ENCODE measurements at regions not wholly inside any gene's neighbourhood (a gene's known extent, or its start where the extent isn't known, plus 50 kb on each side); places are given as distances from the start of the nearest gene placed in this dataset.
"Not testable (repeated sequence)": the region's sequence is repeated elsewhere in the genome, so short reads cannot be mapped to it uniquely, and the experiment has no call there.

DNA sequence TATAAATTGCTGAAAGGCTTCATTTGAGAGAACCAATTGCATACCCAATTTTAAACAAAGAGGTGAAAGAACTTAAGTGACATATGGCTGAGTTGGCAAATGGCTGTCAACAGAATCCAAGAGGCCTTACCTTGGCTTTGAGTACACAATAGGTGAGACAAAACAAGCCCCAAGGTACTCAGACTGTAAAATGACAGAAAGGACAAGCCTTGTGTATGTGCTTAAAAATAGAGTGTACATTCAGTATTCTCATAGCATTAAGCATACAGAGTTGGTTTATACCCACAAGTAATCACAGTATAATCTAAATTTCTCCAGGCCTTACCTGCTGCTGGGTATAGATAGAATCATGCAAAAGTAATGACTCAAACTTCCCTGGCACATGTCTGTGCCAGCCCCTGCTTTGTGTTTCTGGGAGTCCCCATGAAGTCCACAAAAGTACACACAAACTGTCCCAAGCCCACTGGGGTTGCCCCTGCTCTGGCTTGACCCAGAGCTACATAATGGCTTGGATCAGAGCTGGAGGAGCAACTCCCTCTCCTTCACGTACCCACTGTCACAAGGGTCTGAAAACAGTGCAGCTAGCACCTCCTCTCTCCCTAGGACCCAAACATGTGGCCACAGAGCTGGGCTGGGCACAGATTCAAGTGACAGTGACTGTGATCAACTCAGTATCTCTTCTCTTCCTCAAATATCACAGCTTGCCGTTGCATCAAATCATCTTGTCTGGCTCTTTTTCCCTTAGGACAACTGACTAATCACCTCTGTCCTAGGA is 250.8 kb downstream of the ENC1 start:
- H3K4me1 ChIP-seq (ENCODE audit: insufficient read depth, low read length) = no peaks in the 10 kb centered on the region
- no peaks in the 10 kb centered on the region for H3K27me3 ChIP-seq (ENCODE audit: insufficient read depth, low read length)
- no peak overlapping the region for H3K4me3 ChIP-seq (ENCODE audit: low read length)
- H3K9me3 ChIP-seq (ENCODE audit: low read depth, low read length) = no peaks in the 10 kb centered on the region

GRCh38 chr5:74388411-74388810 is 252.1 kb downstream of the ENC1 start:
- not testable (repeated sequence) for H3K4me1 ChIP-seq (ENCODE audit: insufficient read depth, low read length); H3K9me3 ChIP-seq (ENCODE audit: low read depth, low read length); H3K27me3 ChIP-seq (ENCODE audit: insufficient read depth, low read length); H3K4me3 ChIP-seq (ENCODE audit: low read length)

DNA sequence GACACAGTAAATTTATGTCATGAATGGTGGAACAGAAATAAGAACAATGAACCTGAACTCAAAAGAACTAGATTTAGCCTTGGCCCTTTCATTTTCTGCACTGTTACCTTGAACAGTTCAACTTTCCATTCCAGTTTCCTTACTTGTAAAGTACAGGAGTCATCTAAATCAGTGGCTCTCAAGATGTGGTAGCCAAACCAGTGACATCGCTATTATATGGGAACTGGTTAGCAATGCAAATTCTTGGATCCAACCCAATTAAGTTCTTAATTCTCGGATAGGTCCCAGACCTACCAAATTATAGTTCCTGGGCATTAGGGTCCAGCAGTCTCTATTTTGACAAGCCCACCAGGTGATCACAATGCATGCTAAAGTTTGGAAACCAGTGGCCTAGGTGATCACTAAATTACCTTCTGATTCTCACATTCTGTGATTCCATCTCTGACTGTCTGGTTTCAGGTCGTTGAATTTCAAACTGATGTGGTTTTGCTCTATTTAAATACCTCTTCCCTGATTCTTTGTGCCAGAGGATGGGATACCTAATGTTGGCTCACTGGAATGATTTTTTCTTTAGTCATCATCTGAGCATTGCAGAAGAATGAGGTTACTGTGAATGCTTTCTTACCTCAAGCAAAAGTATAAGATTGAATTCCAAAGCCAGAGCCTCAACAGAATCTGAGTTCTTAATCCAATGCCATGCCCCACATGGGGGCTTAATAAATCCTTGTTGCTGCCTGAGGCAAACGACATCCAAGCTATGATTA is 253.8 kb downstream of the ENC1 start:
- no peaks in the 10 kb centered on the region for H3K9me3 ChIP-seq (ENCODE audit: low read depth, low read length)
- H3K4me3 ChIP-seq (ENCODE audit: low read length) = no peak overlapping the region
- H3K4me1 ChIP-seq (ENCODE audit: insufficient read depth, low read length) = no peaks in the 10 kb centered on the region
- H3K27me3 ChIP-seq (ENCODE audit: insufficient read depth, low read length) = no peaks in the 10 kb centered on the region

DNA sequence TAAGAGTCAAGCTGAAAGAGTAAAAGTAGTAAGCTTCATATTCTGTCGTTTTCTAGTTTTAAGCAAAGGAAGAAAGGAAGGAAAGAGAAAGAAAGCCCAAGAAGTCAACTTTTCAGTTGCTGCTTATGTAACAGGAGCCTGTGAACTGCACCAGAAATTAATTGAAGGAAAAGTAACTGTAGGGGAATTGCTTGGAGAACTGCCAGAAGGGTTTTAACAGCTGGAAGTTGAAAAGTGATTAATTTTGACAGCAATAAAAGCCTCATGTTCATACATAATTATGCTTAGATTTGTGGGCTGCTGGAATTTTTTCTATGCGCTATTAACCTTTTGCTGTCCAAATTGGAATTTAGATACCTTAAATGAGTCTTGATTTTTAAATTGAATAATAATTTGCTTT is 255.7 kb downstream of the ENC1 start:
- Histone ChIP-seq H3K4me3 (ENCODE audit: low read length) (no peak overlapping the region), H3K9me3 (ENCODE audit: low read depth, low read length) (no peaks in the 10 kb centered on the region), H3K27me3 (ENCODE audit: insufficient read depth, low read length) (no peaks in the 10 kb centered on the region), H3K4me1 (ENCODE audit: insufficient read depth, low read length) (no peaks in the 10 kb centered on the region)

DNA sequence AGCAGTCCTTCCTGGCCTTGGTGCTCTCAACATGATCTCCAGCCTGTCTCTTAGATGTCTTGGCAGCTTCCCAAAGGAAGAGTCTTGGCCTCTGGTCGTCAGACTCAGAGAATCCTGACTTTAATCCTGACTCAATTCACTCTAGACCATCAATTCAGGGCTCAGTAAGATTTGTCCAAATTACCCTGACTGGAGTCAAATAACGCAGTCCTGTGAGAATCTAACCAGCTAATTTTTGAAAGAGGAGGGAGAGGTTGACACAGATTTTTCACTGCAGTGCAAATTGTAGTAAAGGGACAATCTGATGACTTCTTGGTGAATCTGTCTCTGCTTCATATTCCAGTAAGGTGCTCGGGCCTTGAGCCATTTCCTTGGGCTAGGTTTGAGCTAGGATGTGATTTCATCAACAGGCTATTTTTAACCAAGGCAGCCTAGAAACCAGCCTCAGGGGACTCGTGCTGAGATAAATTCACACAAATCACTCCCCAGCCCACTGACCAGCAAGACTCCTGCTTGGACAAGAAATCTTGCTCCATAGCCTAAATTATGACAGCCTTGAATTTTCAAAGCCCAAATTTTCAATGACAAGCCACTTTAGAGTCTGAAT is 257.4 kb downstream of the ENC1 start:
- no peaks in the 10 kb centered on the region for H3K4me1 ChIP-seq (ENCODE audit: insufficient read depth, low read length)
- no peak overlapping the region for H3K4me3 ChIP-seq (ENCODE audit: low read length)

DNA sequence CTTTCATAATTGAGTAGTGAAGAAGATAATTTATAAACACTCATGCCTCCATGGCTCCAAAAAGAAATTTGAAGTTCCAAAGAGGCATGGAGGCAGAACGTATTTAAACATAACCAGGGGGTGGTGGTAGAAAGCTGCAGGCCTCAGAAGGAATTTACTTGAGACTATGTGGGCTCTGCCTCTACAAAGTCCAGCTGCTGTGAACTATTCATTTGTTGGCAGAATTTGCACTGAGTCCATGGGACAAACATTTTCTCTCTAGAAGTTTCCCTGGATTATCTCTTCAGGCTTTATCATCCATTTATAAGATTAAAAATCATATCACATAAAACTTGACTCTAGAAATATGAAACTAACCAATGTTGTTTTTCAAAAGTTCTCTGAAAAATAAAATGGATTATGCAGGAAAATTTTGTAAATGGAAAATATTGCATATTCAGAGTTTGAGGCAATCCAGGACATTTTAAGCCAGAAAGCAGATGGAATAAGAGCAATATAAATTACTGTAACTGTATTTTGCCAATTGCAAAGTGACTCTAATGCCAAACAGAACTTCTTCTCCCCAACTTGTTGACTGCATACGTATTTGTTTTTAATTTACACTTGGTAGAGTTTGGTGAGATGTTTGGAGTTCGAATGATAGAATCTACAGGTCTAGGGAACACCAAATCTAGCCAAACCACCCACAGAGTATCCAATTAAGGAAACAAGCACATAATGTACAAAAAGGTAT is 258.2 kb downstream of the ENC1 start:
- H3K4me1 ChIP-seq (ENCODE audit: insufficient read depth, low read length) = no peaks in the 10 kb centered on the region
- H3K4me3 ChIP-seq (ENCODE audit: low read length) = no peak overlapping the region
- no peaks in the 10 kb centered on the region for H3K9me3 ChIP-seq (ENCODE audit: low read depth, low read length)
- H3K27me3 ChIP-seq (ENCODE audit: insufficient read depth, low read length) = no peaks in the 10 kb centered on the region

More for the DNA sequence above, 257.4 kb downstream of the ENC1 start:
- Histone ChIP-seq H3K27me3 (ENCODE audit: insufficient read depth, low read length) (no peaks in the 10 kb centered on the region), H3K9me3 (ENCODE audit: low read depth, low read length) (no peaks in the 10 kb centered on the region)

- Histone ChIP-seq H3K9me3 (ENCODE audit: low read depth, low read length) (no peaks in the 10 kb centered on the region), H3K4me1 (ENCODE audit: insufficient read depth, low read length) (no peaks in the 10 kb centered on the region), H3K27me3 (ENCODE audit: insufficient read depth, low read length) (no peaks in the 10 kb centered on the region), H3K4me3 (ENCODE audit: low read length) (no peak overlapping the region)
Measured at GRCh38 chr5:74380193-74380592, 260.3 kb downstream of the ENC1 start.

- Histone ChIP-seq H3K9me3 (ENCODE audit: low read depth, low read length) (no peaks in the 10 kb centered on the region), H3K4me3 (ENCODE audit: low read length) (no peak overlapping the region), H3K27me3 (ENCODE audit: insufficient read depth, low read length) (no peaks in the 10 kb centered on the region), H3K4me1 (ENCODE audit: insufficient read depth, low read length) (no peaks in the 10 kb centered on the region)
Measured at GRCh38 chr5:74378464-74378863, 262.1 kb downstream of the ENC1 start.

DNA sequence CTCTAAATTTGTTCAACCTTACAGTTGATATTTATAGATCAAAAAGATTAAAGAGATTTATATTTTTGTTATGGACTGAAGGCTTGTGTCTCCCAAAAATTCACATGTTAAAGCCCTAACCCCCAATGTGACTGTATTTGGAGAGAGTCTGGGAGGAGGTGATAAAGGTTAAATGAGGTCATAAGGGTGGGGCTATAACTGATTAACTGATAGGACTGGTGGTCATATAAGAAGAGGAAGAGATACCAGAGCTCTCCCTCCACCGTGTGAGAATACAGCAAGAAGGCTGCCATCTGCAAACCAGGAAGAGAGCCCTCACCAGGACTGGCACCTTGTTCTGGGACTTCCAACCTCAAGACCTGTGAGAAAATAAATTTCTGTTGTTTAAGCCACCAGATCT is 264.3 kb downstream of the ENC1 start:
- Histone ChIP-seq H3K27me3 (ENCODE audit: insufficient read depth, low read length) (no peaks in the 10 kb centered on the region), H3K4me3 (ENCODE audit: low read length) (no peak overlapping the region), H3K4me1 (ENCODE audit: insufficient read depth, low read length) (no peaks in the 10 kb centered on the region), H3K9me3 (ENCODE audit: low read depth, low read length) (no peaks in the 10 kb centered on the region)

DNA sequence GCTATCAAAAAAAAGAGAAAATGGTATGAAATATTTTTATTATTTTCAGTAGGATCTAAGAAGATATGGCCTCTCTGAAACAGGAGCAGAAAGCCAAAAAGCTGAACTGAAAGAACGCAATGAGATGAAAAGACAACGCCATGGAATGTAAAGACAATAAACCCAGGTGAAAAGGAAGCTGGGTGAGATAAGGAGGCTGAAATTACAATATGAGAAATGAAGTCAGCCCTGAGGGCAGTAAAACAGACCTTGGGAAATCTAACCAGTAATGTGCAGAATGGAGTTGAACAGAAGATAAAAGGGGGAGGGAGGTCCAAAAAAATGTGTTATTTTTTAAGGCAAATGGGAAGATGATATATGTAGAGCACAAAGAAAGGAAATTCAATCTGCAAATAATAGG is 265.3 kb downstream of the ENC1 start:
- H3K4me3 ChIP-seq (ENCODE audit: low read length) = no peak overlapping the region
- no peaks in the 10 kb centered on the region for H3K27me3 ChIP-seq (ENCODE audit: insufficient read depth, low read length)
- H3K9me3 ChIP-seq (ENCODE audit: low read depth, low read length) = no peaks in the 10 kb centered on the region
- H3K4me1 ChIP-seq (ENCODE audit: insufficient read depth, low read length) = no peaks in the 10 kb centered on the region

DNA sequence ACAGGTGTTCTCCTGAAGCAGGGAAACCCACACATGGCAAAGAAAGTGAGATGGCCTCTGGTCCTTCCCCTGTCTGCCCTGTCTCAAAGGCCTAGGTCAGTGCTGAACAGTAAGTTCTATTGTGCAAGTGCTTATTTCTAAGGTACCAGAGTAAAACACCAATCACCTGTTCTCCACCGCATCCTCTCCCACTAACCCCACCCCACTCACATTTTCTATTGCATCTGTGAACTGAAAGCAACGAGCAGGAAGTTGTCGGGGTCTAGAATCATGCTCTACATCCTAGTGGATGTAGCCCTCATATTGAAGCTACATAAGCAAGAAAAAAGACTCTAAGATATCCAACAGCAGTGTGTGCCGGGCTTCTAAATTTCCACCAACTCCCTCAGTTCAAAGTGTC is 265.9 kb downstream of the ENC1 start:
- Histone ChIP-seq H3K9me3 (ENCODE audit: low read depth, low read length) (no peaks in the 10 kb centered on the region), H3K4me3 (ENCODE audit: low read length) (no peak overlapping the region), H3K4me1 (ENCODE audit: insufficient read depth, low read length) (no peaks in the 10 kb centered on the region), H3K27me3 (ENCODE audit: insufficient read depth, low read length) (no peaks in the 10 kb centered on the region)

DNA sequence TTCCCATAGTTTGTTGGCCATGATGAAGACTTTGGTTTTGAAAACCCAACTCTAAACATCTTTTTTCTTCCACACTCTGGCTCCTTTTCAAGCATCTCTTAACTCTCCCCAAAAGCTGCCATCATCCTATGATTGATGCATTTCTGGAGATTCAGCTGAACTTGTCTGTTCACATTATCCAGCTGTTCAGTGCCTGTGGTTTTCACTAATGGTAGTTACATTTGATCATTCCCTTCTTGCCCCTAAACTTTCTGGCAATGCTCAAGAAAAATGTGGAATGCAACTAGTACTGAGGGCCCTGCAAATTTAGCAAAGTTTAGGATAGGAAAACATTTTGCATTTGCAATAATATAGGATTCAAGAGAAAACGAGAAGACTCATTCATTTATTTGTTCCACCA is 267.5 kb downstream of the ENC1 start:
- Histone ChIP-seq H3K9me3 (ENCODE audit: low read depth, low read length) (no peaks in the 10 kb centered on the region), H3K4me1 (ENCODE audit: insufficient read depth, low read length) (no peaks in the 10 kb centered on the region)

GRCh38 chr5:74372502-74373064 is 267.9 kb downstream of the ENC1 start:
- Histone ChIP-seq H3K9me3 (ENCODE audit: low read depth, low read length) (no peaks in the 10 kb centered on the region), H3K4me1 (ENCODE audit: insufficient read depth, low read length) (no peaks in the 10 kb centered on the region), H3K27me3 (ENCODE audit: insufficient read depth, low read length) (no peaks in the 10 kb centered on the region), H3K4me3 (ENCODE audit: low read length) (no peak overlapping the region)

More for the DNA sequence above, 267.5 kb downstream of the ENC1 start:
- H3K4me3 ChIP-seq (ENCODE audit: low read length) = no peak overlapping the region
- H3K27me3 ChIP-seq (ENCODE audit: insufficient read depth, low read length) = no peaks in the 10 kb centered on the region

DNA sequence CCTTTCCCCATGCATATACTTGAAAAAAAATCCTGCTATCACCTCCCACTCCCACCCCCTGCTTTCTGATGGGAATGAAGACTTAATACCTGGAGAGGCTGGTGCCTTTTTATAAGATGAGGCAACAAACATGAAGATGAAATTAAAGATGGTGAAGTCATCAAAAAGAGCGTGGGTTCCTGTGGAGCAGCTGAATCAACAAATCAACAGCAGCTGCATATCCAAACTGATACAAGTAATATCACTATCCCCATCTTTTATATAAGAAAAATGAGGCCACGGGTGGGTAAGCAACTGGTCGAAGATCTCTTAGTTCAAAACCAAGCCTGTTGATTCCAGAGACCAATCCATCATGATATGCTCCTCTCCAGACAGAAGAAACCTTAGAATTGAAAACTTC is 268.5 kb downstream of the ENC1 start:
- Histone ChIP-seq H3K9me3 (ENCODE audit: low read depth, low read length) (no peaks in the 10 kb centered on the region), H3K4me3 (ENCODE audit: low read length) (no peak overlapping the region), H3K27me3 (ENCODE audit: insufficient read depth, low read length) (no peaks in the 10 kb centered on the region), H3K4me1 (ENCODE audit: insufficient read depth, low read length) (no peaks in the 10 kb centered on the region)

DNA sequence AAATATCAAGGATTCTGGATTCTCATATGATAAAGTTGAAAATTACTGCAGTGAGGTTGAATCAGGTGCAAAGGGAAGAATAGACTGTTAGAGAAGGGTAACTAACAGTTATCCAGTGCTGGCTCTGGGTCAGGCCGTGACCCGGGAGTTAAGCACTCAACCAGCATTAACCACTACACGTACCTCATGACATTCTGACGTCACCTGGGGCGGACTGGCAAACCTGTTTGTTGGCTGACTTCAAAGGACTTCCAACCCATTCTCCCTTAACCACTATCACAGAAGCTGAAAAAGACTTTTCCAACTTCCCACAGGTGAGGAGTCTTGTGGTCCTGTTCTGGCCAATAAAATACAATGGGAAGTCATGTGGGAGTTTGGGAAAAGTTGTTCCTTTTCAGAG is 268.9 kb downstream of the ENC1 start:
- H3K27me3 ChIP-seq (ENCODE audit: insufficient read depth, low read length) = no peaks in the 10 kb centered on the region
- no peak overlapping the region for H3K4me3 ChIP-seq (ENCODE audit: low read length)
- H3K9me3 ChIP-seq (ENCODE audit: low read depth, low read length) = no peaks in the 10 kb centered on the region
- H3K4me1 ChIP-seq (ENCODE audit: insufficient read depth, low read length) = no peaks in the 10 kb centered on the region
